GM18508 (cell line): ENCODE measurements at regions not wholly inside any gene's neighbourhood (a gene's known extent, or its start where the extent isn't known, plus 50 kb on each side); places are given as distances from the start of the nearest gene placed in this dataset.
"Not testable (repeated sequence)": the region's sequence is repeated elsewhere in the genome, so short reads cannot be mapped to it uniquely, and the experiment has no call there.

Experiments
- ATAC-seq: cut with Tn5 transposase; IDR thresholded peaks from one replicate; pipeline ENCODE4 v1.9.1; 2021; ENCODE audit warnings: moderate number of reproducible peaks; ENCODE audit not compliant: insufficient read depth, unreplicated experiment

DNA sequence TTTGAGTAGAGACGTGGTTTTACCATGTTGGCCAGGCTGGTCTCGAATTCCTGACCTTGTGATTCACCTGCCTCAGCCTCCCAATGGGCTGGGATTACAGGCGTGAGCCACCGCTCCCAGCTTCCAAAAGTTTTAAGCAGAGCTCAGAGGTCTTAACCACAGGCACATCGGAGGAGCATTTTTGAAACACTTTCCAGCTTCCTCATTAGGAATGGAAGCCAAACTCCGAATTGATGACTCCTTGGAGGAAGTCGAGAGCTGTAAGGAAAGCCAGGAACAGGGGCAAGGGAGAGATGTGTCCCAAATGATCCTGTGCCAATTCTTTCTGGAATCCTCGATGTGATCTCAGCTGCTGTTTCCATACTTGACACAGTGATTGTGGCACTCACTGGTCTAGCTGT is 56.2 kb upstream of the CCZ1B start:
- ATAC-seq: not testable (repeated sequence)

DNA sequence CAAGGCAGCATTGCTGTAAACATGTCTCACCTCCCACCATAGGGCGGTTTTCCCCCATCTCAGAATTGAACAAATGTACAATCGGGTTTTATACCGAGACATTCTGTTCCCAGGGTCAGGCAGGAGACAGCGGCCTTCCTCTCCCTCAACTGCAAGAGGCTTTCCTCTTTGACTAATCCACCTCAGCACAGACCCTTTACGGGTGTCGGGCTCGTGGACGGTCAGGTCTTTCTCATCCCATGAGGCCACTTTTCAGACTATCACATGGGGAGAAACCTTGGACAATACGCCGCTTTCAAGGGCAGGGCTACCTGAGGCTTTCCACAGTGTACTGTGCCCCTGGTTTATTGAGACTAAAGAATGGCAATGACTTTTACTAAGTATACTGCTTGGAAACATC is 57.7 kb upstream of the CCZ1B start:
- not testable (repeated sequence) for ATAC-seq

- no peak for ATAC-seq
Observed at GRCh38 chr7:6886198-6886597, 60.1 kb upstream of the CCZ1B start.

DNA sequence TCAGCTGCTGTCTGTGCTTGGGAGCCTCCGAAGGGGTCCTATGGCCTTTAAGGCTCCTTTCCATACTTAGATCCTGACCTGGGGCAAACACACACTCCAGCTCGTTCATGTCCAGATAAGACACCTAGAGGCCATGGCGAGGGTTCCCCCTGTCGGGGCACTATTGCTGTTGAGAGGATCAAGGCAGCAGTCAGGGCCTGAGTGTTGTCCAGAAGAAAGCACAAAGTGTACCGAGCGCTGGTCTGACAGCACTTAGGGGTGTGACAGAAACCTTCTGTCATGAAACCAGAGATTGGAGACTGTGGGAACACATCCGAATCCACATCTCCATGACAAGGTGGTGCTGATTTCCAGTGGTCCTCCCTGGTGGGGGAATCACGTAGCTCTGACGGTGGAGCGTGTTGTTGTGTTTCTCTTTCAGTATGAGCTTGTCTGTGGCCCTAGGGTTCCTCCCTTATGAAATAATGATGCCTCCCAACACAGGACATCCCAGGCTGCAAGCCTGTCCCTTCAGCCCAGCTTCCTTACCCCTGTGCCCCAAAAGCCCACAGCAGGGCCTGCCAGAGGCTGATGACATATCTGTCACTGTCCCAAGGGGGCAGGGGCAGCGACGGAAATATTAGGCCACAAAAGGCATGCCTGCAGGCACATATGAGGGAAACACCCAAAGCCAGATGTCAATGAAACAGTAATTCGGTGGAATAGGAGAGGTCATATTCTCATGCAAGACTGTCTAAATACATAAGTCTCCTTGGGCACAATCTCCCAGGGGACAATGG is 62.4 kb upstream of the CCZ1B start:
- ATAC-seq: not testable (repeated sequence)

DNA sequence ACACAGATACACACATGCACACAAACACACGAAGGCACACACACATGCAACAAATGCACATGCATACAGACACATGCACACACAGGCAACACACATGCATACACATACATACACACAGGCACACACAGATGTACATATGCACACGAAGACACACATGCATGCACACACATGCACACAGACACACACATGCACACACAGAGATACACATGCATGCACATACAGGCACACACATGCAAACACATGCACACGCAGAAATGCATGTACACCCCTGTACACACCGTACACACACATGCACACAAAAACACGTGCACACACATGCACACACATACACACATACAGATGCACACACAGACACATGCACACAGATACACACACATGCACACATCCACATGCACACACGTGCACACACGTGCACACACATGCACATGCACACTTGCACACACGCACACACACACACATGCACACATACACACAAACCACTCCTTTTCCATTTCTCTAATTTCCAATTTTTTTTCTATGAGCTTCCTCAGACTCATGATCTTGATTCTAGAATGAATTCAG is 63.3 kb upstream of the CCZ1B start:
- ATAC-seq: no peak

DNA sequence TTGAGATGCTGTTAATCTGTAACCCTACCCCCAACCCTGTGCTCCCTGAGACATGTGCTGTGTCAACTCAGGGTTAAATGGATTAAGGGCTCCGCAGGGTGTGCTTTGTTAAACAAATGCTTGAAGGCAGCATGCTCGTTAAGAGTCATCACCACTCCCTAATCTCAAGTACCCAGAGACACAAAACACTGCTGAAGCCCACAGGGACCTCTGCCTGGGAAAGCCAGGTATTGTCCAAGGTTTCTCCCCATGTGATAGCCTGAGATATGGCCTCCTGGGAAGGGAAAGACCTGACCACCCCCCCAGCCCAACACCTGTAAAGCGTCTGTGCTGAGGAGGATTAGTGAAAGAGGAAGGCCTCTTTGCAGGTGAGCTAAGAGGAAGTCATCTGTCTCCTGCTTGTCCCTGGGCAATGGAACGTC is 76.0 kb upstream of the CCZ1B start:
- not testable (repeated sequence) for ATAC-seq

GRCh38 chr7:6903289-6903688 is 77.2 kb upstream of the CCZ1B start:
- not testable (repeated sequence) for ATAC-seq

GRCh38 chr7:6903792-6904191 is 77.7 kb upstream of the CCZ1B start:
- ATAC-seq: not testable (repeated sequence)

DNA sequence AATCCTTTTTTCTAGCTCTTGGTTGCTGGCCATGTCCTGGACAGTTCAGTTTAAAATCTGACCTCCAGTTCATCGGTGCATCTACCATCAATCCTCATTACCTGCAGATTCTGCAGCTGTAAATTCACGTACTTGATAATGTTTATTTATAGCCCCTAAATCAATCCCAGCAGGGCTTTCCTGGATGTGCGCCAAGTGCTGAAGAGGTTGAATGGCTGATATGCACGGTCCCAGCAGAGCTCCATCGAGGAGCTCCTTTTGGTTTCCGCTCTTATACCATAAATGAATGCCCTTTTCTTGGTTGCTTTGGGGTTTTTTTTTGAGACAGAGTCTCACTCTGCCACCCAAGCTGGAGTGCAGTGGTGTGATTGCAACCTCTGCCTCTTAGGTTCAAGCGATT is 91.2 kb upstream of the CCZ1B start:
- ATAC-seq: no peak

GRCh38 chr7:6919169-6919568 is 93.1 kb upstream of the CCZ1B start:
- ATAC-seq: not testable (repeated sequence)

DNA sequence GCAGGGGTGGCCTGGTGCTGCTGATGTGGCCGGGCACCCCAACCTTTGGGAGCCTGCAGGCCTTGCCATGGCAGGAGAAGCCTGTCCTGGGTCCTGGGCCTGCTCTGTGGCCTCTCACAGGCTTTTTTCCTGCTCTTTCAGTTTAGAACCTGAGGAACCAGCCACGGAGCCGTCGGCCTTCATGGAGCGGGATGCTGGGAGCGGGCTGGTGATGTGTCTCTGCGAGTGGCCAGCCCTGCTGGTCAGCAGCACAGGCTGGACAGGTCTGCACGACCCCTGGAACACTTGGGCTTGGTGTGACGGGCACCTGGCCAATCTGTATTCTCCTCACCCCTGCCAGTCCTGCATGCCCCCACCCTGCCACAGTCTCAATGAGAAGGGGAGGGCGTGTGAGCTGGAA is 98.4 kb upstream of the CCZ1B start:
- not testable (repeated sequence) for ATAC-seq

GRCh38 chr7:6926193-6927174 is 100.4 kb upstream of the CCZ1B start:
- ATAC-seq: not testable (repeated sequence)

GRCh38 chr7:6927643-6928042 is 101.6 kb upstream of the CCZ1B start:
- ATAC-seq: not testable (repeated sequence)

- not testable (repeated sequence) for ATAC-seq
Observed at GRCh38 chr7:6929588-6929987, 103.5 kb upstream of the CCZ1B start.

DNA sequence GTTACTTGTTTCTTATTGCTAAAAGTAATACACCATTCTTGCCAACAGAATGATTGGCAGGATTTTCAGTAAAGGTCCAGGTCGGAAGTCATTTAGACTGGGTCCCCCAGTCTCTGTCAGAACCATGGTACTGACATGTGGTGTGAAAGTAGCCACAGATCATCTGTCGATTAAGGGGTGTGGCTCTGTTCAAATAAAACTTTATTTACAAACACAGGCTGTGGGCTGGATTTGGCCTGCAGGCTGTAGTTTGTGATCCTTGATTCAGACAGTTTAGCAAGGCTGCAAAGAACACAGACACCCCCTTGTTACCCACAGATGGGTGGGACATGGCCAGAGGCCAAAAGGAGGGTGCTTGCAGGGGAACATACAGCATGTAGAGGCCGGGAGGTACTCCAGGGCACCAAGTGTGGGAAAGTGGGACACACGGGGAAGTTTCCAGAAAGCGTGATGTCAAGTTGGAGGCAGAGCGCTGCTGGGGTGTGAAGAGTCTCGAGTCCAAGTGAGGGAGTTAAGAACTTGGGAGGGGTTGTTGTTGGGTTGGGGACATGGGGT is 104.1 kb upstream of the CCZ1B start:
- not testable (repeated sequence) for ATAC-seq

- ATAC-seq: not testable (repeated sequence)
Observed at GRCh38 chr7:6930787-6931186, 104.7 kb upstream of the CCZ1B start.

DNA sequence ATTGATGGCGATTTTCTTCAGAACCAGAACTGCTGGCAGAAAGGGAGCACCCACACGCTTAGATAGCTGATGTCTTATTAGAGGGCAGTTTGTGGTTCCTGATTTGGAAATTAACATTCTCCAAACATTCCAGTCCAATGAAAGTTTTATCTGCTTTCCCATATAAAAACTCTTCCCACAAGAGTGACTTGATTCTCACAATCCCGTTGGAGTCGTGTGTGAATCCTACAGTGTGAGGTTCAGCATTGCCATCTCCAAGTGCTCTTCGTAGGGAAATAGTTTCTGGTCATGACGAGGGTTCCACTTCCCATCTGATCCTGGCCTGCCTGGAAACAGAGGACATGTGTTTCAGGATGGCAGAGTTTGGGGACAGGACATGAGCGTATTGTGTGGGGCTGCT is 105.4 kb upstream of the CCZ1B start:
- not testable (repeated sequence) for ATAC-seq

GRCh38 chr7:6933954-6934632 is 108.0 kb upstream of the CCZ1B start:
- not testable (repeated sequence) for ATAC-seq

DNA sequence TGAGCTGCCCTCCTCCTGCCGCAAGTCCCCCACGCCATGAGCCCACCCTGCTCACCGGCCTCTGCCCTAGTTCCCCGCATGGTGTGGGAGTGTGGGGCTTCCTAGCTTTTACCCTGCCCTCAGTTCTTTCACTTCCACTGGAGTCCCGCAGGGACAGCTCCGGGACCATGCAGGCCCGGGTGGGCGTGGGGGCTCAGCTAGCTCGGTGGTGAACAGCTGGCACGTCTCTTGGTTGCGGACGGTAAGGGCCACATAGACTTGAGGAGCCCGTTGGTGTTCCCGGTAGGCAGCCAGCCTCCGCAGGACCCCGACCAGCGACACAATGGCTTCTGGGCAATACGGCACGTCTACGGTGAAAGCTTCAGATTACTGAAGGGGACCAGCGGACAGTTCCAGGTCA is 108.9 kb upstream of the CCZ1B start:
- no peak for ATAC-seq

GRCh38 chr7:6936626-6937025 is 110.6 kb upstream of the CCZ1B start:
- not testable (repeated sequence) for ATAC-seq
